Smooth muscle cell (in vitro differentiated cells): ENCODE measurements at regions not wholly inside any gene's neighbourhood (a gene's known extent, or its start where the extent isn't known, plus 50 kb on each side); places are given as distances from the start of the nearest gene placed in this dataset.

Experiments used
- DNase-seq: peaks from one replicate; lab custom pipeline; 2025; ENCODE audit not compliant: unreplicated experiment; lab: John Stamatoyannopoulos, UW
- H2AFZ ChIP-seq: fragments of 200-600 bp; sonication (generic); 2 replicates; pipeline ENCODE4 v1.6.0; 2016; ENCODE audit warnings: antibody characterized with exemption, low read depth, mild to moderate bottlenecking
- H3F3A ChIP-seq: fragments of 200-600 bp; sonication (generic); 2 replicates; pipeline ENCODE4 v1.6.0; 2017; ENCODE audit warnings: antibody characterized with exemption, low read depth
- H3K27ac ChIP-seq: fragments of 200-600 bp; sonication (generic); 2 replicates; pipeline ENCODE4 v1.5.1; 2016; ENCODE audit warnings: low read depth, mild to moderate bottlenecking
- H3K27me3 ChIP-seq: fragments of 200-600 bp; sonication (generic); 2 replicates; pipeline ENCODE4 v1.6.1; 2016; ENCODE audit warnings: low read depth, mild to moderate bottlenecking
- H3K36me3 ChIP-seq: fragments of 200-600 bp; sonication (generic); 2 replicates; pipeline ENCODE4 v1.5.1; 2016; ENCODE audit warnings: low read depth
- H3K4me1 ChIP-seq: fragments of 200-600 bp; sonication (generic); 2 replicates; pipeline ENCODE4 v1.5.1; 2016; ENCODE audit warnings: low read depth
- H3K4me2 ChIP-seq: fragments of 200-600 bp; sonication (generic); 2 replicates; pipeline ENCODE4 v1.6.0; 2016; ENCODE audit warnings: mild to moderate bottlenecking
- H3K4me3 ChIP-seq: fragments of 200-600 bp; sonication (generic); 2 replicates; pipeline ENCODE4 v1.5.1; 2016; ENCODE audit warnings: mild to moderate bottlenecking
- H3K79me2 ChIP-seq: fragments of 200-600 bp; sonication (generic); 2 replicates; pipeline ENCODE4 v1.6.0; 2016; ENCODE audit warnings: low read depth, mild to moderate bottlenecking
- H3K9ac ChIP-seq: fragments of 200-600 bp; sonication (generic); 2 replicates; pipeline ENCODE4 v1.6.0; 2016; ENCODE audit warnings: low read depth
- H3K9me3 ChIP-seq: fragments of 200-600 bp; sonication (generic); replicated peaks from 2 replicates; pipeline ENCODE4 v1.5.1; 2016; ENCODE audit warnings: low read depth
- H4K20me1 ChIP-seq: fragments of 200-600 bp; sonication (generic); 2 replicates; pipeline ENCODE4 v1.6.0; 2016; ENCODE audit warnings: low read depth
- CTCF ChIP-seq: fragments of 200-600 bp; sonication (generic); IDR thresholded peaks from 2 replicates; pipeline ENCODE4 v1.5.1; 2017; ENCODE audit warnings: borderline replicate concordance, mild to moderate bottlenecking, antibody characterized with exemption; ENCODE audit not compliant: insufficient read depth, poor library complexity, severe bottlenecking
- WGBS: methylation state at CpG from one replicate; pipeline ENCODE4 v1.1.7; 2016; ENCODE audit warnings: low lambda C conversion rate; 5-methylcytosine and 5-hydroxymethylcytosine counted together

GRCh38 chr4:72715299-72715698 lies 146.3 kb upstream of the ADAMTS3 start:
- Histone ChIP-seq H3K27me3 (no peaks in the 10 kb centered on the region), H3K9ac (no peak overlapping the region), H3K4me2 (no peak overlapping the region), H3K4me3 (no peak overlapping the region), H3K9me3 (no peaks in the 10 kb centered on the region), H3K4me1 (no peaks in the 10 kb centered on the region), H2AFZ (no peak overlapping the region), H3F3A (no peaks in the 10 kb centered on the region), H4K20me1 (no peaks in the 10 kb centered on the region), H3K79me2 (no peaks in the 10 kb centered on the region), H3K36me3 (no peaks in the 10 kb centered on the region), H3K27ac (no peak overlapping the region)
- WGBS = 64% methylated on average over 2 of the region's 2 CpGs
- DNase-seq = no peak
- no peak for TF ChIP-seq CTCF

GRCh38 chr4:72714482-72715279 lies 145.7 kb upstream of the ADAMTS3 start:
- H3K79me2 ChIP-seq = no peaks in the 10 kb centered on the region
- H3K27ac ChIP-seq = no peak overlapping the region
- no peaks in the 10 kb centered on the region for H3K4me1 ChIP-seq
- no peaks in the 10 kb centered on the region for H3K36me3 ChIP-seq
- no peak for TF ChIP-seq CTCF
- no peak for DNase-seq
- H3K4me3 ChIP-seq = no peak overlapping the region
- H3K9ac ChIP-seq = no peak overlapping the region
- no peaks in the 10 kb centered on the region for H3F3A ChIP-seq
- H3K4me2 ChIP-seq = no peak overlapping the region
- H3K27me3 ChIP-seq = no peaks in the 10 kb centered on the region
- no peak overlapping the region for H2AFZ ChIP-seq
- 81% methylated on average over 6 of the region's 6 CpGs for WGBS
- no peaks in the 10 kb centered on the region for H4K20me1 ChIP-seq
- H3K9me3 ChIP-seq = no peaks in the 10 kb centered on the region

GRCh38 chr4:72712997-72713396 lies 144.0 kb upstream of the ADAMTS3 start:
- no peak overlapping the region for H3K4me3 ChIP-seq
- H3F3A ChIP-seq = no peaks in the 10 kb centered on the region
- no peak overlapping the region for H3K9ac ChIP-seq
- H3K27me3 ChIP-seq = no peaks in the 10 kb centered on the region
- no peaks in the 10 kb centered on the region for H4K20me1 ChIP-seq
- H3K4me2 ChIP-seq = no peak overlapping the region
- no peak overlapping the region for H2AFZ ChIP-seq
- H3K4me1 ChIP-seq = no peaks in the 10 kb centered on the region
- no peaks in the 10 kb centered on the region for H3K9me3 ChIP-seq
- DNase-seq = no peak
- H3K27ac ChIP-seq = no peak overlapping the region
- TF ChIP-seq CTCF = no peak
- no peaks in the 10 kb centered on the region for H3K79me2 ChIP-seq
- no peaks in the 10 kb centered on the region for H3K36me3 ChIP-seq

- H2AFZ ChIP-seq = no peak overlapping the region
- H3K27ac ChIP-seq = no peak overlapping the region
- no peak overlapping the region for H3K4me3 ChIP-seq
- H3K4me1 ChIP-seq = no peaks in the 10 kb centered on the region
- no peak for DNase-seq
- no peaks in the 10 kb centered on the region for H3K27me3 ChIP-seq
- no peaks in the 10 kb centered on the region for H3K36me3 ChIP-seq
- no peaks in the 10 kb centered on the region for H3F3A ChIP-seq
- TF ChIP-seq CTCF = no peak
- H3K9me3 ChIP-seq = no peaks in the 10 kb centered on the region
- no peaks in the 10 kb centered on the region for H3K79me2 ChIP-seq
- H3K4me2 ChIP-seq = no peak overlapping the region
- H4K20me1 ChIP-seq = no peaks in the 10 kb centered on the region
- H3K9ac ChIP-seq = no peak overlapping the region
- 72% methylated on average over 3 of the region's 3 CpGs for WGBS
These were observed 140.5 kb upstream of the ADAMTS3 start for GRCh38 chr4:72709475-72709874.
